Left cardiac atrium (tissue), 4 donors: ENCODE measurements at regions not wholly inside any gene's neighbourhood (a gene's known extent, or its start where the extent isn't known, plus 50 kb on each side); places are given as distances from the start of the nearest gene placed in this dataset.
A peak's percentile ranks its signal among the peaks of the same experiment; 100 is the strongest.

Experiments
- ATAC-seq, 2 donors: fragments of 200-7000 bp; cut with Tn5 transposase; one replicate each; pipeline ENCODE4 v1.9.1; 2020; ENCODE audit warnings: mild to moderate bottlenecking in 2 of 2, moderate library complexity in 2 of 2
- DNase-seq: peaks from one replicate; pipeline ENCODE4 v3.0.0-alpha.2; 2020
- intact Hi-C, 2 donors: fragments of 100-400 bp; cut with DNase I; formaldehyde crosslinking; loops; one replicate each; pipeline versions ENCODE4 v1.14.1 to v1.15.1; 2022 to 2023
- donor health status: DM: no; HTN: yes; CAD: no.
- donor health status: DM: no; HTN: yes; CAD: no; lungs with severe emphysema.
- donor health status: DM: yes; HTN: yes; CAD: no.
- donor health status: Dilated cardiomyopathy.

DNA sequence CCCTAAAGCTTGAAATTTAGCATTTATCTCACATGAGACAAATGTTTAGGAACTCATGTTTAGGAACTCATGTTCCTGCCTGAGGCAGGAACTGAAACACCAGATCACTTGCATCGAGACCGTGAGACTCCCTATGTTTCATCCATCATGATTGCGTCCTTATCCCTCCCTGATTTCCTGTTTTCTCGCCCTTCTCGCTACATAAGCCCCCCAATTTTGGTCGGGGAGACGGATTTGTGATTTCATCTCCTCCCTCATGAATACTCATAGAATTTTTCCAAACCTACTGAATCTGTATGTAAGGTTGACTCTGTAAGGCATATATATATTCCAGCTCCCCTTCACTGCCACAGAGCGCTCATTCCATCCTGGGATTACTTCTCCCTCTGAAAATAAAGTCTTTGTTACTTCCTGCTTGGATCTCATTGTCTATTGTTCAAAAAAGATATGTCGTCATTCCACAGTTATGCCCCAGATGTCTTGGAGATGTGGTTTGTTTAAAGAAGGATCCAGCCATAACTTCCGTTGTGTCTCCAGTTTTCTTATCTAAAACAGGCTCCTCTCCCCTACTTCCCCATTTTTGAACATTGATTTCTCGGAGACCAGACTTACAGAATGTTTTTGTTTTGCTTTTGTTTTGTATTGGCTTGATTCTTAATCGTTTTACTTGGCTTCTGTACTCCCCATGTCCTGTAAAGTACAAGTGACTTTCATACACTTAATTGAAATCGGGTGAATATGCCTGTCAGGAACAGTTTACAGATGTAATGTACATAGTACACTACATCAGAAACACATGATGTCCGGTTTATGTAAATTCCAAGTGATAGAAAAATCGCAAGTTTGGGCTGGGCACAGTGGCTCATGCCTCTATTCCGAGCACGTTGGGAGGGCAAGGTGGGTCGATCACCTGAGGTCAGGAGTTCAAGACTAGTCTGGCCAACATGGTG, 118.7 kb downstream of the HFE start:
- intact Hi-C loops = no loop called here
- peak; percentile 8 to 38 for ATAC-seq
- no peak for DNase-seq

DNA sequence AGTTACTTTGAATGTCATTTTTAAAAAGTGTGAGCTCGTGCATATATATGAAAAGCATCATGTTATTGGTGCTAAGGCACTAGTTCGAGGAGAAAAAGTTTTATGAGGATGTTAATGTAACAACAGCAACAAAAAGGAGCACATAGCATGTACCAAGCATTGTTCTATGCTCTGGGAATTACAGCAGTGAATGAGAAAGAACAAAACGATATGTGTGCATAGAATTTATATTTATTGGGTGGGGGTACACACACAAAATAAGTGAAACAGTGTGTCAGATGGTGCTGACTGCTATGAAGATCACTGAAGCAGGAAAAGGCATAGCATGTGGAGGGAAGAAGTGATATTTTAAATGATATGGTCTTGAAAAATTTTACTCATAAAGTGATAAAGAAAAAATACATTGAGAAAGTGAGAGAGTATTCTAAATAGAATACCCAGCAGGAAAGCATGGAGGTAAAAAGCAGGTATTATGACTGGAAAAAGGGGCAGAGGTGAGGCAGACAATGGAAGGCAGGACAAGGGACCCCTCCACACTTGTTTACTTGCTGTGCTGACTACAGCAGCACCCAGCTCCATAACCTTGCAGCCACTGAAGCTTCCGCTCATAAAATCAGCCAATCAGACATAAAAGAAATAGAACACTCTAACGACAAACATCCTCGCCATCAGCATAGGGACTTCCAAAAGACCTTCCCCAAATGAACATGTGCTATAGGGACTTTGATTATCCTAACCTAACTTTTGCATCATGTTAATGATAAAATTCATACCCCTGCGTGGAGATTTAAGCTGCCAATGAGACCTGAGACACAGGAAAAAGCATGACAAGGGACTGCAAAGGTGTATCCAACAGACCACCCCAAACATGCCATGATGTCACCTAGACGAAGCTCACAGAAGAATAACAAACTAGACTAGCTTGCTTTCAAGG, 119.9 kb downstream of the HFE start:
- ATAC-seq (no peak), DNase-seq (no peak)
- intact Hi-C loops = no loop called here

DNA sequence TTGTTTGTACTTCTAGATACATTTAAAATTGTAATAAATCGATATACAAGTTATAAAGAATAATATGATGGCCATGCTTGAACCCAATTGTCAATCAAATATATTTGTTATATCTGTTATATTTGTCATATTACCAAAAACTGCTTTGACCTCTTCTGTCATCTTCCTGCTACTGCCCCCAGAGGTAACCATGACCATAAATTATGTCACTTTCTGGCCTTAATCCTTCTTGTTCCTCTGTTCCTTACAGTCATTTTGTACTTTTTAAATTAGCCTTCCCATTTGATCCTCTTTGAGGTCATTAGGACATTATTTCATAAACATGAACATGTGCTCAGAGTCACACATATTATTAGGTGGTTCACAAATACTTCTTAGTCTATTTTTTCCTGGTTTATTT, 124.7 kb downstream of the HFE start:
- DNase-seq (no peak), ATAC-seq (no peak)
- intact Hi-C loops = no loop called here

DNA sequence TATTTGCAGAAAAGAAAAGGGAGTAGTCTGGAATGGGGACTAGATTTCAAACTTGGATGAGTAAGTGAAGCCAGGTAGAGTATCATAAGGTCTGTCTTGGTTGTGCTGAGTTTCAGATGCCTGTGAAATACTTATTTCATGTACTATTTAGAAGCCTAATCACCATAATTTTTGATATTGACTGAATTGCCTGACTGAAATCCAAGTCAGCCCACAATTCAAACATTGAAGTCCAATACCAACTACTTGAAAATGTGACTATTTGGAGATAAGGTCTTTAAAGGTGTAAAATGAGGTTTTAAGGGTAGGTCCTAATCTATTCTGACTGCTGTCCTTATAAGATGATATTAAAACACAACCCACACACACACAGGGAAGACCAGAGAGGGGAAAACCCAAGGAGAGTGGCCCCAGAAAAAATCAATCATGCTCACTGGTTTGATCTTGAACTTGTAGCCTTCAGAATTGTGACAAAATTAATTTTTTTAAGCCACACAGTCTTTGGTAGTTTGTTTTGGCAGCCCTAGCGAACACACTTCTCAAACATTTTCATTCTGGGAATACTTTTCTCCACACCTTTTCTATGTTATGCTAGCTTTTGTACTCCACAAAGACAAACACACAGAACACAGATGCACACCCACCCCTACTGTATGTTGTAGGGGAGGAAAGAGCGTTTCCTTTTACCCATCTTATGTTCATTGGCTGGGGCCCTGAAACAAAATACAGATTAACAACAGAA, 126.3 kb downstream of the HFE start:
- no peak for DNase-seq
- ATAC-seq = no peak
- intact Hi-C loops = no loop called here

DNA sequence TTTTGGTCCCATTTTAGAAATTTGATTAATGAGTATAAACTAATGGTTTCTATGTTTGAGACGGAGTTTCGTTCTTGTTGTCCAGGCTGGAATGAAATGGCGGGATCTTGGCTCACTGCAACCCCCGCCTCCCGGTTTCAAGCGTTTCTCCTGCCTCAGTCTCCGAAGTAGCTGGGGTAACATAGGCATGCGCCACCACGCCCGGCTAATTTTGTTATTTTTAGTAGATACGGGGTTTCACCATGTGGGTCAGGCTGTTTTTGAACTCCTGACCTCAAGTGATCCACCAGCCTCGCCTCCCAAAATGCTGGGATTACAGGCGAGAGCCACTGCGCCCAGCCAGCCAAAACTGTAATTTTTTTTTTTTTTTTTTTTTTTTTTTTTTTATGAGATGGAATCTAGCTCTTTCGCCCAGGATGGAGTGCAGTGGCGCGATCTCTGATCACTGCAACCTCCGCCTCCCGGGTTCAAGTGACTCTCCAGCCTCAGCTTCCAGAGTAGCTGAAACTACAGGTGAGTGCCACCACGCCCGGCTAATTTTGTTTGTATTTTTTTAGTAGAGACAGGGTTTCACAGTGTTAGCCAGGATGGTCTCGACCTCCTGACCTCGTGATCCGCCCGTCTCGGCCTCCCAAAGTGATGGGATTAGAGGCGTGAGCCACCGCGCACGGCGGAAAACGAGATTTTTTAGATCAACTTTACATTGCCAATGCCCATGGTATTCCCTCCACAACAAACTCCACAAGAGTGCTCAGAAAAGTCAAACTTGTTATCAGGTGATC, 127.8 kb downstream of the HFE start:
- ATAC-seq = no peak
- intact Hi-C loops = no loop called here
- DNase-seq = no peak

DNA sequence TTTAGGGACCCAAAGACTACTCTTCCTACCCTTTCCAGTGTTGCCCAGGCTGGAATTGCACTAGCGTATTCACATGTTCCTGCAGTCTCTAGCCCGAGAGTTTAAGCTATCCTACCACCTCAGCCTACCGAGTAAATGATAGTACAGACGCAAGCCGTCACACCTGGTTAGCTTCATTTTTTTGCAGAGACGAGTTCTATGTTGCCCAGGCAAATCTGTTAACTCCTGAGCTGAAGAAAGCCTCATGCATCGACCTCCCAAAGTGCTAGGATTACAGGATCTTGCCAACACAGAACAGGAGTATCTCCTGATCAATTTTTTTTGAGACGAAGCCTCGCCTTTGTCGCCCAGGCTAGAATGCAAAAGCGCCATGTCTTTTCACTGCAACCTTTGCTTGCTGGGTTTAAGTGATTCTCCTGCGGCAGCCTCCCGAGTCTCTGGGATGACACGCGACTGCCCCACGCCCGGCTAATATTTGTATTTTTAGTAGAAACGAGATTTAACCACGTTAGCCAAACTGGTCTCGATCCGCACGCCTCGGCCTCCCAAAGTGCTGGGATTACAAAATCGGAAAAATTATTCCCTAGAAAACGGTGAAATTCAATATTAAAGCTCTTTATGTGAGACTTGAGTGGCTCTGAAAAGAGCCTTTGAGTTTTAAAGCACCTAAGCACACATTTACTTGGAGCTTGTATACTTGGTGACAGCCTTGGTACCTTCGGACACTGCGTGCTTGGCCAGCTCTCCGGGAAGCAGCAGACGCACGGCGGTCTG, 128.5 kb downstream of the HFE start:
- ATAC-seq (peak; percentile 39 to 63), DNase-seq (no peak)
- intact Hi-C loops = no loop called here

DNA sequence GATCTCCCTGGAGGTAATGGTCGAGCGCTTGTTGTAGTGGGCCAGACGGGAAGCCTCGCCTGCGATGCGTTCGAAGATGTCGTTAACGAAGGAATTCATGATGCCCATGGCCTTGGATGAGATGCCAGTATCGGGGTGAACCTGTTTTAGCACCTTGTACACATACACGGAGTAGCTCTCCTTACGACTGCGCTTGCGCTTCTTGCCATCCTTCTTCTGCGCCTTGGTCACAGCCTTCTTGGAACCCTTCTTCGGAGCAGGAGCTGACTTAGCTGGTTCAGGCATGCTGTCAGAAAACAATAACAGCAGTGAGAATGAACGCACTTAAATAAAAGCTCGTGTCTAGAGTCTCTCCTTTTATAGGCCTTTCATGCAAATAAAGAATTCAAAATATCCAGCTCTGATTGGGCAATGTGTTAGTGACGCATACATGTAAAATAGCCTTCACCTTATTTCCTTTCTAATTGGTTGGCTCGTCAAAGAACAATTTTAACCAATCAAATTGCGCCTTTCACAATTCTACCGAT, 129.2 kb downstream of the HFE start:
- DNase-seq (peak; percentile 44), ATAC-seq (peak; percentile 91 to 92)
- intact Hi-C loops = no loop called here

DNA sequence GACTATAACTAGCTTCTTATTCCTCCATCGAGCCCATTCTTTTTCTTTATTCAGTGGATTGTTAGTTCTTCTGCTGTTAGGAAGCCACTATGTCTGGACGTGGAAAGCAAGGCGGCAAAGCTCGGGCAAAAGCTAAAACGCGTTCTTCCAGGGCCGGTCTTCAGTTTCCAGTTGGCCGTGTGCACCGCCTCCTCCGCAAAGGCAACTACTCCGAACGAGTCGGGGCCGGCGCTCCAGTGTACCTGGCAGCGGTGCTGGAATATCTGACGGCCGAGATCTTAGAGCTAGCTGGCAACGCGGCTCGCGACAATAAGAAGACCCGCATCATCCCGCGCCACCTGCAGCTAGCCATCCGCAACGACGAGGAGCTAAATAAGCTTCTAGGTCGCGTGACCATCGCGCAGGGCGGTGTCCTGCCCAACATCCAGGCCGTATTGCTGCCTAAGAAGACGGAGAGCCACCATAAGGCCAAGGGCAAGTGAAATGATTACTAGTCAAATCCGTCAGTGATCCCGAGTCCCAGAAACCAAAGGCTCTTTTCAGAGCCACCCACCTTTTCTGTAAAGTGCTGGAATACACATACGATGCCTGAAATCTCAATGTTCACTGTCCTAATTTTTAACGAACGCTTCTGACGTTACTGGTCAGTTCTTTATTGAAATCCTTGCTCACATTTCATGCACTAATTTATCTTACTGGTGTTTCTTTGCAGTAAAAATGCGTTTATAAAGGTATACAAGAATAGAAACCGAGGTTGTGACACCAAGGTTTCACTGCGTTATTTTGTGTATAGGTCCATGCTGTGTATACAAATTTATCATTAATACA, 129.9 kb downstream of the HFE start:
- intact Hi-C loops = no loop called here
- DNase-seq (peak; percentile 86), ATAC-seq (peak; percentile 77 to 78)

DNA sequence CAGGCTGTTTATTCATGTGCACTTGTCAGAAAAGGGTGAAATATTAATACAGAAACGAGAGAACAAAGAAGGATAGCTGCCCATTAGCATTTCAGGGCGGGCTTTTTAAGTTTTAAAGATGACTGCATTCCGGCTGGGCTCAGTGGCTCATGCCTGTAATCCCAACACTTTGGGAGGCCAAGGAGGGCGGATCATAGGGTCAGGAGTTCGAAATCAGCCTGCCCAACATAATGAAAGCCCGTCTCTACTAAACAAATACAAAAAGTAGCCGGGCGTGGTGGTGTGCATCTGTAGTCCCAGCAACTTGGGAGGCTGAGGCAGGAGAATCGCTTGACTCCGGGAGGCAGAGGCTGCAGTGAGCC, 130.5 kb downstream of the HFE start:
- ATAC-seq (no peak), DNase-seq (no peak)
- intact Hi-C loops = no loop called here

DNA sequence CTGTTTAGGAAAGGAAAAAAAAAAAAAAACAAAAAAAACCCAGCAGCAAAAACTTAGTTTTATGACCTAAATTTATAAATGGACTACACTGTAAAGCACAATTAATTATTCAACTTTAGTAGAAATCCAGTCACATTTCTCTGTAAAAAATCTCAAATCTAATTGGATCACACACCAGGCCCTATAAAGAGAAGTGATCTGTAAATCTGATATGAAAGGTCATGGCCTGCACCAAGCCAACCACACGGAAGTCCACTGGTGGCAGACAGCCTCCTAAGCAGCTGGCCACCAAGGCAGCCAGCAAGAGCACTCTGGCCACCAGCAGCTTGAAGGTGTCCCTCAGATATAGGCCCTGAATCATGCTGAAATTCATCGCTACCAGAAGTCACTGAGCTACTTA, 131.6 kb downstream of the HFE start:
- intact Hi-C loops = no loop called here
- DNase-seq (no peak), ATAC-seq (no peak)

DNA sequence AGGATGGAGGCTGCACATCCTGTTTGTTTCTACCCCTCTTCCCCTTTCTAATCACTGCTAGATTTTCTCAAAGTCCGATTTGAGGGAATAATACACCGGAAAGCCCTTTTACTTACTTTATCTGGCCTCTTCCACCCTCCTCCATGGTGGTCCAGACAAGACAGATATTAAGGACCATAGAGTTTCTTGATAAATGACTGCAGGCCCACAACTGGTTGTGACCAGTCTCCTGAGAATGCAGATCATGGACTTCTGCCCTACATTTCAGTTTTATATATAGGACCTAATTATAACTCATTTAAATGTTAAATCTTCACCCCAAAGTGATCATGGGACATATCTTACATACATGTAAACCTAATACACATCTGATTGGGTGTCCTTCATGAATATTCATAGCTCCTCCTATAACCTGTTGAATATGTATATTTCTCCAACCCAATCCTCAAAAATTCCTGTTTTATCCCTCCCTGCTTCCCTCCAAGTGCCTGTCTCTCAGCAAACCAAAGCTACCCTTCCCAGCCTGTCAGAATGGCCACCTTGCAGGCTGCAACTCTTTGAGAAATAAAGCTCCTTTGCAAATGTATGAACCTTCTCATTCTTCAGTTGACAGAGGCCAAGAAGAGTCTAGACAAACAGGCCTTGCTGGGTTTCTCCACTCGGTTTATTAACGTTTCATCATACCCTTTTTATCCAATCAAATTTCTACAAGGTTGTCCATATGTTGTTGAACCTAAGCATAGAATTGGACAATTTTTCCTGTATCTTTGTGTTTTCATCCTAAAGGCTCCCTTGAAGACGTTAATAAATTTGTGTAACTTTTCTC, 133.1 kb downstream of the HFE start:
- DNase-seq (no peak), ATAC-seq (no peak)
- intact Hi-C loops = no loop called here

DNA sequence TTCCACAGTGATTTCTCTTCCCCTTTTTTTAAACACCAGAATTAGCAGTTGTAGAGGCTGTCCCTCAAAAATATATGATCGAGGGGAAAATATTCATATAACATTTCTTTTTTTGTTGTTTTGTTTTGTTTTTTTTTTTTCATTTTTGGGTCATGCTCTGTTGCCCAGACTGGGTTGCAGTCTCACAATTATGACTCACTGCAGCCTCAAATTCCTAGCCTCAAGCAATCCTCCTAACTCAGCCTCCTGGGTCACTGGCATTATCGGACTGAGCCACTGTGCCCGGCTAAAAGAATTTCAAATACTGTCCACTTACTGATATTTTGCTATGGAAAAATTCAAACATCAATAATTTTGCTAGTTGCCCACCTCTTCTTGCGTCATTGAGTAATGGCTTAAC, 134.0 kb downstream of the HFE start:
- no peak for DNase-seq
- intact Hi-C loops = no loop called here

DNA sequence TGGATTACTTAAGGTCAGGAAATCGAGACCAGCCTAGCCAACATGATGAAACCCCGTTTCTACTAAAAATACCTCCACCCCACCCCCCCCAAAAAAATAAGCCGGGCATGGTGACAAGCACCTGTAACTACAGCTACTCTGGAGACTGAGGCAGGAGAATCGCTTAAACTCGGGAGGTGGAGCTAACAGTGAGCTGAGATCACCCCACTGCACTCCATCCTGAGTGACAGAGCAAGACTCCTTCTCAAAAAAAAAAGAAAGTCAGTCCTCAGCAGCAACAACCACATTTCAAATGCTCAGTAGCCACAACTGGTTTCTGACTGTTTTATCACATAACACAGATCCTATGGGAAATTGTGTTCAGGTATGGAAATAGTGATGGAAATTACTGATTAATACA, 135.3 kb downstream of the HFE start:
- intact Hi-C loops = no loop called here
- DNase-seq (no peak), ATAC-seq (no peak)

More for the DNA sequence above, 134.0 kb downstream of the HFE start:
- no peak for ATAC-seq

DNA sequence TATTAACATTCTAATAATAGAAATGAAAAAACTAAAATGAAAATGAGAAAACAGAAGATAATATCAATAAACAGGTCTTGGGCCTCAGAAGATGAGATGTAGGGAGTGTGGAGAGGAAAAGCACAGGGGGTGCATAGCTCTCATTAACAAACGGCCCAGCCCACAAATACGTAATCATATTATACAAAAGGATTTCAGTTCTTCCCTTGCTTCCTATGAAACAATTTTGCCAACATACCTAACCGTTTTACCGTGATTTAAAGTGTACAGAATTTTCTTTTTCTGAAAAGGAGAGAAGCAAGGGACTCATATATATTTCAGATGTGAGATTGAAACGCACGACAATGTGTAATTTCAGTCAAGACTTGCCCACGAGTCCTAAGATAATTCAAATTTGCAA, 136.0 kb downstream of the HFE start:
- no peak for ATAC-seq

DNA sequence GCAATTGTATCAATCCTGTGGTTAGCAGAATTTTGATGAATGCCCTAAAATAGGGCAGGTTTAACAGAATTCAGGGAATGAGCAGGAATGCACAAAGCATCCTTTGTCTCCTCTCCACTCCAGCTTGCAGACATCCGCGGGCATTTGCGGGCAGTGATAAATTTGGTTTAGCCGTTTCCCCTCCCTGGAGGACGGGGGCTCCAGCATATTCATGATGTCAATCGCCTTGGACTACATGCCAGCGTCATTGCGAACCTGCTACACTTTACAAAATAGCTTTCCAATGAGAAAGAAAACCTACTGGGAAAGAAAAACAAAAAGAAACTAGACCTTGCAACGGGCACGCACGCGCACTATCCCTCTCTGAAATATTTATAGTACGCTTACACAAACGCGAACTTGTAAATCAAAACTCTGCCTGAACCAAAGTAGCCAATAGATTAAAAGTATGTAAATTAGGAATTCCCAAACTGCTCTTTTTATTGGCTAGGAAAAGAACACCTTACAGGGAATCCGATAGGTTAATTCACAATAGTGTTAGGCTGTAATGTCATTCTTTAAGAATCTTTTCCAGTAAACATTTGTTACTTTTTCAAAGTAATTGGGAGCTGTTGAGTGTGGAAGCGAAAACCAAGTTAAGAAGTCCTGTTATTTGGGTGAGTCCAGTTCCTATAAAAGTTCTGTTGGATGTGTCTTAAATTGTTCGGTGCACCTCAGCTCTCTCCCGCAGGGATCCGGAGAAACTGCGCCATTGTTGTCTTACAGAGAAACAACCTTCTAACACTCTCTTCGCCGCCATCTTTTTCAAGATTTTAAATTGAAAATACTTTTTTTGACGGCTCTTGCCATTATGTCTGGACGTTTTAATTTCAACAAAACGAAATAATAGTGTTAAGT, 136.7 kb downstream of the HFE start:
- peak; percentile 62 for DNase-seq
- ATAC-seq = peak; percentile 90 to 93
- intact Hi-C loops = no loop called here

More for the DNA sequence above, 136.0 kb downstream of the HFE start:
- no peak for DNase-seq
- intact Hi-C loops = no loop called here
